ENCODE measurements at regions not wholly inside any gene's neighbourhood (a gene's known extent, or its start where the extent isn't known, plus 50 kb on each side); places are given as distances from the start of the nearest gene placed in this dataset.

DNA sequence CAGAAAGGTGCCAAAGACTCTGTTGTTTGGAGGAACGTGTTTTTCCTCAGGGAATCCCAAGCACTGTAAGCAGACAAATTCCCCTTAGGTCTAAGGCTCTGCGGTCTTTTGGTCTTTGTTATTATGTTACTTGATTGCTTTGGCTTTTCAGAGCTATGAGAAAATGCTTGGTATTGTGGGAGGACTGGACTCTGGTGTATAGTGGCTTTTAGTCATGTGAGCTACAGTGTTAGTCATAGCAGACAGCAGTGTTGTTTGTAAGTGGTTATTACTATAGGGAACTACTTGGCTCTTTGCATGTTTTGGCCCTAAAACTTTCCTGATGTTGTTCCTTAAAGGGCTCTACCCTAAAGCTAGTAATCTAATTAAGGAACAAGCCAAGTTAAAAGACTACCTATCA is 956.2 kb upstream of the LRATD1 start:
- DNase-seq (ENCODE audit: low read depth in 1 of 2, low spot score in 1 of 2): no peak
- no peak for TF ChIP-seq SPI1 (IDR thresholded peaks at IDR 0.05; ENCODE audit: borderline replicate concordance, low read depth)
- TF ChIP-seq POLR2AphosphoS5 (IDR thresholded peaks at IDR 0.05; ENCODE audit: low read depth): no peak
- TF ChIP-seq GABPA (IDR thresholded peaks at IDR 0.05; ENCODE audit: low read depth): no peak
- TF ChIP-seq, protein P1, sequence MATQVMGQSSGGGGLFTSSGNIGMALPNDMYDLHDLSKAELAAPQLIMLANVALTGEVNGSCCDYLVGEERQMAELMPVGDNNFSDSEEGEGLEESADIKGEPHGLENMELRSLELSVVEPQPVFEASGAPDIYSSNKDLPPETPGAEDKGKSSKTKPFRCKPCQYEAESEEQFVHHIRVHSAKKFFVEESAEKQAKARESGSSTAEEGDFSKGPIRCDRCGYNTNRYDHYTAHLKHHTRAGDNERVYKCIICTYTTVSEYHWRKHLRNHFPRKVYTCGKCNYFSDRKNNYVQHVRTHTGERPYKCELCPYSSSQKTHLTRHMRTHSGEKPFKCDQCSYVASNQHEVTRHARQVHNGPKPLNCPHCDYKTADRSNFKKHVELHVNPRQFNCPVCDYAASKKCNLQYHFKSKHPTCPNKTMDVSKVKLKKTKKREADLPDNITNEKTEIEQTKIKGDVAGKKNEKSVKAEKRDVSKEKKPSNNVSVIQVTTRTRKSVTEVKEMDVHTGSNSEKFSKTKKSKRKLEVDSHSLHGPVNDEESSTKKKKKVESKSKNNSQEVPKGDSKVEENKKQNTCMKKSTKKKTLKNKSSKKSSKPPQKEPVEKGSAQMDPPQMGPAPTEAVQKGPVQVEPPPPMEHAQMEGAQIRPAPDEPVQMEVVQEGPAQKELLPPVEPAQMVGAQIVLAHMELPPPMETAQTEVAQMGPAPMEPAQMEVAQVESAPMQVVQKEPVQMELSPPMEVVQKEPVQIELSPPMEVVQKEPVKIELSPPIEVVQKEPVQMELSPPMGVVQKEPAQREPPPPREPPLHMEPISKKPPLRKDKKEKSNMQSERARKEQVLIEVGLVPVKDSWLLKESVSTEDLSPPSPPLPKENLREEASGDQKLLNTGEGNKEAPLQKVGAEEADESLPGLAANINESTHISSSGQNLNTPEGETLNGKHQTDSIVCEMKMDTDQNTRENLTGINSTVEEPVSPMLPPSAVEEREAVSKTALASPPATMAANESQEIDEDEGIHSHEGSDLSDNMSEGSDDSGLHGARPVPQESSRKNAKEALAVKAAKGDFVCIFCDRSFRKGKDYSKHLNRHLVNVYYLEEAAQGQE (IDR thresholded peaks at IDR 0.05; ENCODE audit: insufficient replicate concordance, low read depth): no peak
- TF ChIP-seq, protein P2, sequence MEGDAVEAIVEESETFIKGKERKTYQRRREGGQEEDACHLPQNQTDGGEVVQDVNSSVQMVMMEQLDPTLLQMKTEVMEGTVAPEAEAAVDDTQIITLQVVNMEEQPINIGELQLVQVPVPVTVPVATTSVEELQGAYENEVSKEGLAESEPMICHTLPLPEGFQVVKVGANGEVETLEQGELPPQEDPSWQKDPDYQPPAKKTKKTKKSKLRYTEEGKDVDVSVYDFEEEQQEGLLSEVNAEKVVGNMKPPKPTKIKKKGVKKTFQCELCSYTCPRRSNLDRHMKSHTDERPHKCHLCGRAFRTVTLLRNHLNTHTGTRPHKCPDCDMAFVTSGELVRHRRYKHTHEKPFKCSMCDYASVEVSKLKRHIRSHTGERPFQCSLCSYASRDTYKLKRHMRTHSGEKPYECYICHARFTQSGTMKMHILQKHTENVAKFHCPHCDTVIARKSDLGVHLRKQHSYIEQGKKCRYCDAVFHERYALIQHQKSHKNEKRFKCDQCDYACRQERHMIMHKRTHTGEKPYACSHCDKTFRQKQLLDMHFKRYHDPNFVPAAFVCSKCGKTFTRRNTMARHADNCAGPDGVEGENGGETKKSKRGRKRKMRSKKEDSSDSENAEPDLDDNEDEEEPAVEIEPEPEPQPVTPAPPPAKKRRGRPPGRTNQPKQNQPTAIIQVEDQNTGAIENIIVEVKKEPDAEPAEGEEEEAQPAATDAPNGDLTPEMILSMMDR (IDR thresholded peaks at IDR 0.05; ENCODE audit: insufficient read depth, low read length): no peak
- H3K27me3 ChIP-seq (ENCODE audit: insufficient read depth, poor library complexity, severe bottlenecking): no peaks in the 10 kb centered on the region
- no peak overlapping the region for H3K27ac ChIP-seq (replicated peaks)
- no peak overlapping the region for H3K4me3 ChIP-seq (replicated peaks; ENCODE audit: insufficient read depth, low read length)

DNA sequence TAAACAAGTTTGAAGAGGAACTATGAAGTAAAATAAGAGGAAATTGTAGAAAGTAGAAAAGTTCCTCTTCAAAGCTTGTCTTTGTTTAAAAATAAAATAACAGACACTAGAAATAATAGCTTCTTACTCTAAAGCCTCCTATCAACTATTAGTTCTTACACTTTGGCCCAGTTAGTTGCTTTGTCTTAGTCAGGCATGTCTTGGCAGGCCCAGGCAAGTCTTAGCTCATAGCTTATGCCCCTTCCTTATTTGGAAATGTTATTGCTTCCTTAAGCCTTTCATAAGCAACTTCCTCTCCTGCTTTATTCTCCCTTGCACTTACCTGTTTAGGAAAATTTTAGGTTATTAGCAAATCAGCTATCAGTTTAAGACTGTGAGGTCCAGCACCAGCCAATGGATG is 950.6 kb upstream of the LRATD1 start:
- Histone ChIP-seq H3K27ac (replicated peaks) (no peak overlapping the region), H3K4me3 (replicated peaks; ENCODE audit: insufficient read depth, low read length) (no peak overlapping the region), H3K27me3 (ENCODE audit: insufficient read depth, poor library complexity, severe bottlenecking) (no peaks in the 10 kb centered on the region)
- no peak for TF ChIP-seq SPI1 (IDR thresholded peaks at IDR 0.05; ENCODE audit: borderline replicate concordance, low read depth)
- TF ChIP-seq, protein P2 (IDR thresholded peaks at IDR 0.05; ENCODE audit: insufficient read depth, low read length): no peak
- TF ChIP-seq POLR2AphosphoS5 (IDR thresholded peaks at IDR 0.05; ENCODE audit: low read depth): no peak
- no peak for TF ChIP-seq GABPA (IDR thresholded peaks at IDR 0.05; ENCODE audit: low read depth)
- TF ChIP-seq, protein P1 (IDR thresholded peaks at IDR 0.05; ENCODE audit: insufficient replicate concordance, low read depth): no peak
- DNase-seq (ENCODE audit: low read depth in 1 of 2, low spot score in 1 of 2): no peak

DNA sequence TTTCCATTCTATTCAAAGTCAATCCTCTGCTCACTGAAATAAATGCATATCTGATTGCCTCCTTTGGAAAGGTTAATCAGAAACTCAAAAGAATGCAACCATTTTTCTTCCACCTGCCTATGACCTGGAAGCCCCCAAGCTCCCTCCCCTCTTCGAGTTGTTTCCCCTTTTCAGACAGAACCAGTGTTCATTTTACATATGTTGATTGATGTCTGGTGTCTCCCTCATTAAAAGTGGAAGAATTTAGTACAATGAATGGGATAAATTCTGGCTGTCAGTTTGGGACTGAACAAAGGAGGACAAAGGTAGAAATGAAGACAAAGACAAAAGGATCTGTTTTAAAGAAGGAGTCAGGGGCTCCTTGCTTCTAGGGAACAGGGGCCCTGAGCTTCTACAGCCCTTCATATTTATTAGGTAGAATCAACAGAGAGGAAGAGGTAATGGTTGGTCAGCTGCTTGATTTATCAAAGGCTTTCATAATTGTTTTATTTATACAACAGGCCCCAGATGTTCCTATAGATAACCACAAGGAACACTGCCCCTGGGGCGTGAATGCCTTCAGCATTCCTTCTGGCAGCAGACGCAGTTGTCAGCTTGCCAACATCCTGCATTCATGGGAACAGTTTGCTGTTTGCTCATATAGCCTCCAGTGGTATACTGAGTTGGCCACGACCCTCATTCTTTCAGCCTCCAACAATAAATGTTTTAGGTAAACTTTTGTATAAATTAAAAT is 949.8 kb upstream of the LRATD1 start:
- Histone ChIP-seq H3K4me3 (replicated peaks; ENCODE audit: insufficient read depth, low read length) (no peak overlapping the region), H3K27me3 (ENCODE audit: insufficient read depth, poor library complexity, severe bottlenecking) (no peaks in the 10 kb centered on the region), H3K27ac (replicated peaks) (no peak overlapping the region)
- TF ChIP-seq, protein P2 (IDR thresholded peaks at IDR 0.05; ENCODE audit: insufficient read depth, low read length): no peak
- TF ChIP-seq POLR2AphosphoS5 (IDR thresholded peaks at IDR 0.05; ENCODE audit: low read depth) (no peak), GABPA (IDR thresholded peaks at IDR 0.05; ENCODE audit: low read depth) (no peak), SPI1 (IDR thresholded peaks at IDR 0.05; ENCODE audit: borderline replicate concordance, low read depth) (no peak)
- TF ChIP-seq, protein P1 (IDR thresholded peaks at IDR 0.05; ENCODE audit: insufficient replicate concordance, low read depth): no peak
- DNase-seq (ENCODE audit: low read depth in 1 of 2, low spot score in 1 of 2): no peak
